ENCODE measurements at regions not wholly inside any gene's neighbourhood (a gene's known extent, or its start where the extent isn't known, plus 50 kb on each side); places are given as distances from the start of the nearest gene placed in this dataset.
A peak's percentile ranks its signal among the peaks of the same experiment; 100 is the strongest.

- DNase-seq (ENCODE audit: low read depth, low spot score), result no peak
Observed at GRCh38 chr18:40962784-40963183, 992.2 kb upstream of the PIK3C3 start.

DNA sequence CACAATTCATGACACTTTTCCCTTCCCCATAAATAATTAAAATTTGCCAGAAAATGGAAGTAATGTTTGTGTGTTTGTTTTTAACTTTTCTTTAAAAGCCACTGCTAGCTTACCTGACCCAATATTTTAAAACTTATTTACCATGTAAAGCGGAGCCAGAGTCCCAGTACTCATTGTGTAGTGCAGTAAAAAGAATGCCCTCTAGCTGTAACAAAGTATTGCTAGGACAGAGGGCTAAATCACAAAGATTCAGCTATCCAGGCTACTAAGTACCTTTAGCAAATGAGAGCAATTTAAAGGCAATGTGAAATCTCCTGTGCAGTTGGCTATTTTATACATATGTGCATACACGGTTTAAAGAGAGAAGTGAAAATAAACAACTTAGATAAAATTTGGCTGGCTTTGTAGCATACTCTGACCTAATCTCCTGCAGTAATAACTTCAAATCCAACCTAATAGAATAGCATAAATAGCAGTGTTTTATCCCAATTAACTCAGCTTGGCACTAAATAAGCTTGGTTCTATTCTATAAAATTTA, 997.4 kb upstream of the PIK3C3 start:
- no peak for DNase-seq (ENCODE audit: low read depth, low spot score)

DNA sequence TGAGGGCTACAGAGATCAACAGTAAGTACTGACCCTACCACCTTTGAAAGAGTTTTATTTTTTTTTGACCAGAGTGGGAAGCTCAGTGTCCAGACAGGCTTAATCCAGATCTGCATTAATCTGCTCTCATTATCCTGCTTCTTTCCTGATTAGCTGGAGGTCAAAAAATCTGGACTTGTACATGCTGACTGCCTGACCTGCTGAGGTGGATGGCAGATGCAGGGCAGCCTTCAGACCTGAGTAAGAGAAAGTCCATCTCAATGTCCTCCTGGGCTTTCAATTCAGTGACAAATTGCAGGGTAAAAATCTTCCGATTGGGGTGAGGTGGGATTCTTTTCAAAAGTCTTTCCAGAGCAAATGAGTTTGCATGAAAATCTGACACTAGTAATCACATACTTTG, 998.8 kb upstream of the PIK3C3 start:
- DNase-seq (ENCODE audit: low read depth, low spot score), result no peak

- no peak for DNase-seq (ENCODE audit: low read depth, low spot score)
Observed at GRCh38 chr18:40955351-40955750, 999.7 kb upstream of the PIK3C3 start.

GRCh38 chr18:40949114-40949950, 1005.7 kb upstream of the PIK3C3 start:
- DNase-seq (ENCODE audit: low read depth, low spot score), result no peak

DNA sequence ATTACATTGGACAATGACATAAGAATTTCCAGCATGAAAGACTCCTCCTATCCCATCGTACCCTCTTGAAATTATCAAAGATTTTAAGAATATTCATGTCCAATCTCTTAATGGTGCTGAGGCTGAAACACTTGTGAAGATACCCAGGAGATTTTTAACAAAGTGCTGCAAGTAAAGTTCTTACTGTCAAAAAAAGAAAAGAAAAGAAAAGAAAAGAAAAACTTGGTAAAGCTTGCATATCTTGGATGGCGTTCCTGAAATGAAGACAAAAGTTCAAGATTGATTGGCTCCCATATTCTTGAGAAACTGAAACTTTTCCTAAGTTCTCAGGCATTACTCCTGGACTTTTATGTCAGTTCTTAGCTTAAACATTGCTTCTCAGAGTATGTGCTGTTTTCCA, 1010.5 kb upstream of the PIK3C3 start:
- DNase-seq (ENCODE audit: low read depth, low spot score), result no peak

DNA sequence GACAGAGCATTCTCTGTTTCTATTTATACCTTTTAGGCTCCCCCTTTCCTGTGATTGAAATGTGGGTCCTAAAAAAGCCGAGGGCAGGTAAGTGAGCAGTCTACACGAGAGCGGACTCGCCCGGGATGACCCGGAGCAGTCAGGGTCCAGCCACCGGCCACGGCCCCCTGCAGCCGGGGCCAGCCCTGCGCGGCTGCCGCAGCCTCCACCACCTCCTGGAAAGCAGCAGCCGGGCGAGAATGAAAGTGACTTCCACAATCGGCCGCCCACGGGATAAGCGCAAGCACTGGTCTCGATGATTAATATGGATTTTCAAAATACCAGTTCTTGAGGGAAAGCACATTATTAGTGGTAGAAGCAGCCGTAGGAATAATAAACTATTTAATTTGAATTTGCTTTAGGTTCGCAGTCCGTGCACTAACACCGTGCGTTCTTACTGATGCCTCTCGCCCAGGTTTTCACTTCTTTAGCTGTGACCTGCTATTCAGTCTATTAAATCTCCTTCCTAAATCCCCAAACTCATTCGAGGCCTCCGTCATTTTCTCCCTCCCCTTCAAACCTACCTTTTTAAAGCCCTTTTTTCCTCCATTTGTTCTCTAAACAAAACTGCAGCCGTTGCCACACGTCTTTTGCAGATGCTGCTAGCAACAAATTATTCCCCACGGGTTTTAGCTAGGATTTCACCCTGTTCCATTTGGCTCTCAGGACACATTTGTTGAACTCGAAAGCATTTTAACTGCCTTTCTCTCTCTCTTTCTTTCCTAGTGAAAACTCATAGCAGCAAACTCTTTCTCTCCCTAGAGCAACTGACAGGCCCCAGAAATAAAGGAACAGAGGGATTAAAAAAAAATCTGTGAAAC, 1015.1 kb upstream of the PIK3C3 start:
- DNase-seq (ENCODE audit: low read depth, low spot score), result no peak

GRCh38 chr18:40938615-40939014, 1016.4 kb upstream of the PIK3C3 start:
- no peak for DNase-seq (ENCODE audit: low read depth, low spot score)

GRCh38 chr18:40937386-40937785, 1017.6 kb upstream of the PIK3C3 start:
- DNase-seq (ENCODE audit: low read depth, low spot score), result no peak

GRCh38 chr18:40935423-40935822, 1019.6 kb upstream of the PIK3C3 start:
- peak; percentile 20 for DNase-seq (ENCODE audit: low read depth, low spot score)

- no peak for DNase-seq (ENCODE audit: low read depth, low spot score)
Observed at GRCh38 chr18:40932862-40933261, 1022.2 kb upstream of the PIK3C3 start.

DNA sequence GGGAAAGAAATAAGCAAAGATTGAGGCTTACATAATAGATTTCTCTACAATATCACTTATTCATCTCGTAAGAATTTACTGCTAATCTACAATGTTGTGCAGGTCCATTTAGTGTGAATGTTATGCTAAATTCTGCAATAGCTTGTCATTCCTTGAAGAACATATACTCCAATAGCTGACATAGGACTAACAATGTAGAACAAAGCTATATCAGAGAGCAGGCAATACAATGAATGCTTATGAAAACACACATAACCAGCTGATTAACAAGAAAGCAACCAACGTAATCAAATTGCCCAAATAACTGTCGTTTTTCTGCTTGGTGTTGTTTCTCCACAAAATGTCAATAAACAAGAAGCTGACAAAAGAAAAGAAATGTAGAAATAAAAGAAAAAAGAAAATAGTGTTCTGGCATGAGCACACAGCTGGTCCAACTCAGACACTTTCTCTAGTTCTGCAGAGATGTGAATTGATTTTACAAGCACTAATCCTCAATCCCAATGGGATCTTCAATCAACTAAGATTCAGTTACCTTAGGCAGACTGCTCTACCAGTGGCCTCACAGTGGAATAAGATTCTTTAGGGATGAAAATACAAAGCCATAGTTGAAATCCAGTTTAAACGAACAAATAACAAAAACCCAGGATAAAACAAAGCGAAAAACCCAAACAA, 1024.7 kb upstream of the PIK3C3 start:
- no peak for DNase-seq (ENCODE audit: low read depth, low spot score)

DNA sequence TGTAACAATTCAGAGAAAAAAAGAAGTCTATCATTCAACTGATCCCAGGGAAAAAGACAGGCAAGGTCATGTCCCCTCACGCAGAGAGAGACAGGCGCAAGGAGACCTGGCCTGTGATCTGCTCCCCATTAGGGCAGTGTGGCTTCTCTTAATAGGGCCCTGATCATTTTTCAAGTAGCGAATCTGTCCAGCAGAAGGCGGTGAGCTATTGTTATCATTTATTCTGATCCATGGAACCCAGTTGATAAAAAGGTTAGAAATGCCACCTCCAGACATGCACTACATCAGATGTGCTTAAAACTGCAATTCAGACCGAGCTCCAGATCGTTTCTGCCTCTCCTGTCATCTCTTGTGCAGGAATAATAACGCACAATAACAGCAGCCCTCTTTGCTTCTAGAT, 1025.6 kb upstream of the PIK3C3 start:
- DNase-seq (ENCODE audit: low read depth, low spot score), result no peak

DNA sequence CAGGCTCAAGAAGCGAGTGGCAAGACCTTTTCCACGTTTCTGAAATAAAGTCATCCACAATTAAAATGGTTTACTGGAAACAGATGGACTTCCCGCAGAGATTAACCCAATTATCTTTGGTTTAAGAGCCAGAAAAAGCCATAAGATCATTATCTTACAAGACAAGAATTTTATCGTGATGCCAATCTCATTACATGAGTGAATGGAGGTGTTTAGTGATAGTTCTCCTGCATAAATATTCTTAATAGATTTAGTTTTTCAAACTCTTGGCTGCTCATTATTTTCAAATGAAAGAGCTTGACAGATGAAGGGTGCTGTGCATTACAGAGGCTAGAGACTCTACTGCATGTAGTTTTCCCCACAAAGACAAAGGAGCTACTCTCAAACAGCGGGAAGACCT, 1028.4 kb upstream of the PIK3C3 start:
- no peak for DNase-seq (ENCODE audit: low read depth, low spot score)

- DNase-seq (ENCODE audit: low read depth, low spot score), result no peak
Observed at GRCh38 chr18:40925071-40925541, 1029.9 kb upstream of the PIK3C3 start.

DNA sequence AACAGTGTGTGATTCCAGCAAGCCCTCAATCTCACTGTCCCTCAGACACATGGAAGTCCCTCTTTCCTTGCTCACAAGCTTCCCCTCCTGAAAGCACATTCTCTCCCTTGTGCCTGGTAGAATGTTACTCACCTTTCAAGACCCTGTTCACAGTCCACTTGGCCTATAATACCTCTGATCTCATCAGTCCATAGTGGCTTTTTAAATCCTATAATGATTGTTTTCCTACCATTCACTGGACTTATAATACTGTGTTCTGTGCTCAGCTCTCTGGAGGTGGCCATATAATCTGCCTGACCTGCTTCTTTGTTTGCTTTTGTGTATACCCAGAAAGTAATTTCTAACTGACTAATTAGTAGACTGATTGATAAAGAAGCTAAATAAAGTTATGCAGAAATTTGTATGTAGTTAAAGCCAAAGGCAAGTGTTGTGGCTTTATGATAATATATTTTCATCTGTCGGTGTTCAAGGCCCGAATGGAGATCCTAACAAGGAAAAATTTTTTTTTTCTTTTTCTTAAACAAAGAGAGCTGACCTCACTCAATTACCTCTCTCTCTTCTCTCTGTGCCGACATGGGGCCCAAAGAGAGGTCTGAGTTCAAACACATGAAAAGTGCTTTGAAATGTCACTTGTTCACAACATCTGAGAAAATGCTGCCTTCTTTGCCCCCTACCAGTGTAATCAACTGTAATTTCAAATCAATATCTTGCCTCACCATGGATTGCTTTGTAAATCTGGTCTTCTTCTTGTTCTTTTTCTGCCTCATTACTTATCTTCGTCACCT, 1033.0 kb upstream of the PIK3C3 start:
- no peak for DNase-seq (ENCODE audit: low read depth, low spot score)

GRCh38 chr18:40917056-40917455, 1038.0 kb upstream of the PIK3C3 start:
- no peak for DNase-seq (ENCODE audit: low read depth, low spot score)

DNA sequence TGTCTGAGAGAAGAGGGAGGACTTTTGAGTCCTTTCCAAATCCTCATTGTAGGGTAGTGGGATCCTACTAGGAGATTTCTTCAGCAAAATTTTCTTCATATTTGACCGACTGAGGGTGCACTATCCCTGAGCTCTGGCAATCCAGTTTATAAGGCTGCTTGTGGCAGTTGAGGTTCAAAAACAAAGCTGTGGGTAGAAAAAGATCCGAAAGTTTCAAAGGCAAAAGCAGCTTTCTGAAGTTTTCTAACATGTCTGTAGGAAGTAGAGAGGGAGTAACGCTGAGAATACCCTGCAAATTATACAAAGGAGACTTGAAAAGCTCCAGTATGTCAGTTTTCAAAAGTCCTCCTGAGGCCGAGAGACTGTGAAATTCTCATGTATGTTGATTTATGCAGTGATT, 1039.3 kb upstream of the PIK3C3 start:
- DNase-seq (ENCODE audit: low read depth, low spot score), result no peak

DNA sequence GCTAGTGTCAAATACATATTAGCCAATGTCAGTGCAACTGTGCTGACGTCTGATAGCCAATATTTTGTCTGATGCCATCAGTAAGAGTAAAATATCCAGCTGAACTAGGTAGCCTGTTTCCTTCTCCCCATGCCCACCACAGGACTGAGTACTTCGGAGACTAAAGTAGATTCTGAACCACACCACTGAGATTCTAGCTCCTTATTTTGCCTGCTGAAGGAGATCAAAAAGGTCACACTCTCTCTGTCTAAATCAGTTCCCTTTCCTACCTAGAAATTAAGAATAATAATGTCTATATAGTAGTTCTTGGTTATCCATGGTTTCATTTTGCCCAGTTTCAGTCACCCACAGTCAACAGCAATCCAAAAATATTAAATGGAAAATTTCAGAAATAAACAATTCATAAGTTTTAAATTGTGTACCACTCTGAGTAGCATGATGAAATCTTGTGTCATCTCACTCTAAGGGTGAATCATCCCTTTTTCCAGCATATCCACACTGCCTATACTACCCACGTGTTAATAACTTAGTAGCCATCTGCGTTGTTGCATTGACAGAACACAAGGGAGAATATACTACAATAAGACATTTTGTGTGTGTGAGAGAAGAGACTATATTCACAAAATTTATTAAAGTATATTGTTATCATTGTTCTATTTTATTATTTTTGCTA, 1043.3 kb upstream of the PIK3C3 start:
- no peak for DNase-seq (ENCODE audit: low read depth, low spot score)

DNA sequence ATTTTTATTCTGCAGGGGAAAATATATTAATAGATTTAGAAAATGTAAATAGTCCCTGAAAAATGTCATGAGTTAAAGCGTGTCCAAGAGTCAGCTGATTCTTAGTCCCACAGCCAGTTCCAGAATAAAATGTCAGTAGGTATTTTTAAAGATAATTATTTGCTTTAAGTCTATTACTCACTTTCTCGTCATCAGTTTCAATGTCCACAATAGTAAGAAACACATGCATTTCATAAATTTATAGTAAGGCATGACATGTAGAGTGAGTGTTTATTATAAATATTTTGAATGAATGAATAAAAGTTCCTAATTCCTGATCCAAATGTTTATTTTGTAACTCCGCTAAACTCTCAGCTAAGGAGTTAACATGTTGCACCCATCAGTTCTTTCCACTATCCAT, 1044.0 kb upstream of the PIK3C3 start:
- no peak for DNase-seq (ENCODE audit: low read depth, low spot score)

DNA sequence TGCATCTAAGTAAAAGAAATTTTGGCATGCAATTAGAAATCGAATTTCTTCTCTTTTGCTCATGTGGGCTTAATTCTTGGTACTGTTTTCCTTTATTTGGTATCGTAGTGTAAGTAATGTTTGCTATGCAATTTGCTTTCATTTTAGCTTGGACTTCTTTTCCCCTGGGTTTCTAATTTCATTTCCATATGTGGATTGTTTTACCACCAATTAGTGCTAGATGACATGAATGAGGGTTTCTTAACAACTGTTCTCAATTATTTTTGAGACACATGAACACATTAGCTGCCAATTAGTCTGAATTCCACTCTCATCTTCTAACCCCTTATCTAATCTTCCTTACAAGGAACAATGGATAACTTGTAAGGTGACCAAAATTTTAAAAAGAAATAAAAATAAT, 1047.2 kb upstream of the PIK3C3 start:
- DNase-seq (ENCODE audit: low read depth, low spot score), result no peak

Data from iPS DF 19.7 (cell line).